ENCODE measurements at regions not wholly inside any gene's neighbourhood (a gene's known extent, or its start where the extent isn't known, plus 50 kb on each side); places are given as distances from the start of the nearest gene placed in this dataset.

- H3K36me3 ChIP-seq = no peaks in the 10 kb centered on the region
- no peak for DNase-seq
- H3K4me3 ChIP-seq = no peak overlapping the region
- intact Hi-C loops (cut with DNase I) = no loop called here
- H3K9me3 ChIP-seq = no peaks in the 10 kb centered on the region
- H3K27me3 ChIP-seq = no peaks in the 10 kb centered on the region
- no peaks in the 10 kb centered on the region for H3K4me1 ChIP-seq
- 63 to 83% methylated on average over 2 of the region's 2 CpGs for WGBS, 2 donors
- TF ChIP-seq POLR2A (IDR thresholded peaks at IDR 0.05) (no peak), EP300 (IDR thresholded peaks at IDR 0.05) (no peak), CTCF (IDR thresholded peaks at IDR 0.05) (no peak), POLR2AphosphoS5 (IDR thresholded peaks at IDR 0.05) (no peak)
- no peak overlapping the region for H3K27ac ChIP-seq
Observed at GRCh38 chr4:132317923-132318322, 831.2 kb upstream of the PCDH10 start.

GRCh38 chr4:132328761-132329160, 820.3 kb upstream of the PCDH10 start:
- no peaks in the 10 kb centered on the region for H3K9me3 ChIP-seq
- no peak overlapping the region for H3K27ac ChIP-seq
- intact Hi-C loops (cut with DNase I) = no loop called here
- no peaks in the 10 kb centered on the region for H3K36me3 ChIP-seq
- H3K27me3 ChIP-seq = no peaks in the 10 kb centered on the region
- DNase-seq = no peak
- no peak overlapping the region for H3K4me3 ChIP-seq
- TF ChIP-seq POLR2A (IDR thresholded peaks at IDR 0.05) (no peak), EP300 (IDR thresholded peaks at IDR 0.05) (no peak), CTCF (IDR thresholded peaks at IDR 0.05) (no peak), POLR2AphosphoS5 (IDR thresholded peaks at IDR 0.05) (no peak)
- WGBS, 2 donors = 11 to 71% methylated on average over 1 of the region's 1 CpG
- H3K4me1 ChIP-seq = no peaks in the 10 kb centered on the region

GRCh38 chr4:132330994-132331393, 818.1 kb upstream of the PCDH10 start:
- WGBS, 2 donors = 83 to 94% methylated on average over 2 of the region's 2 CpGs
- Histone ChIP-seq H3K9me3 (no peaks in the 10 kb centered on the region), H3K27me3 (no peaks in the 10 kb centered on the region), H3K27ac (no peak overlapping the region), H3K4me1 (no peaks in the 10 kb centered on the region), H3K36me3 (no peaks in the 10 kb centered on the region), H3K4me3 (no peak overlapping the region)
- intact Hi-C loops (cut with DNase I) = no loop called here
- DNase-seq = no peak
- TF ChIP-seq EP300 (IDR thresholded peaks at IDR 0.05) (no peak), CTCF (IDR thresholded peaks at IDR 0.05) (no peak), POLR2A (IDR thresholded peaks at IDR 0.05) (no peak), POLR2AphosphoS5 (IDR thresholded peaks at IDR 0.05) (no peak)

- intact Hi-C loops (cut with DNase I) = no loop called here
- Histone ChIP-seq H3K27me3 (no peaks in the 10 kb centered on the region), H3K9me3 (no peaks in the 10 kb centered on the region), H3K36me3 (no peaks in the 10 kb centered on the region), H3K27ac (no peak overlapping the region), H3K4me3 (no peak overlapping the region), H3K4me1 (no peaks in the 10 kb centered on the region)
- 49 to 88% methylated on average over 1 of the region's 1 CpG for WGBS, 2 donors
- DNase-seq = no peak
- TF ChIP-seq EP300 (IDR thresholded peaks at IDR 0.05) (no peak), POLR2AphosphoS5 (IDR thresholded peaks at IDR 0.05) (no peak), CTCF (IDR thresholded peaks at IDR 0.05) (no peak), POLR2A (IDR thresholded peaks at IDR 0.05) (no peak)
Observed at GRCh38 chr4:132332932-132333723, 816.0 kb upstream of the PCDH10 start.

- no peak overlapping the region for H3K27ac ChIP-seq
- TF ChIP-seq POLR2AphosphoS5 (IDR thresholded peaks at IDR 0.05) (no peak), EP300 (IDR thresholded peaks at IDR 0.05) (no peak), POLR2A (IDR thresholded peaks at IDR 0.05) (no peak), CTCF (IDR thresholded peaks at IDR 0.05) (no peak)
- intact Hi-C loops (cut with DNase I) = no loop called here
- DNase-seq = no peak
- no peaks in the 10 kb centered on the region for H3K27me3 ChIP-seq
- WGBS, 2 donors = 81 to 83% methylated on average over 1 of the region's 1 CpG
- H3K36me3 ChIP-seq = no peaks in the 10 kb centered on the region
- H3K4me3 ChIP-seq = no peak overlapping the region
- H3K9me3 ChIP-seq = no peaks in the 10 kb centered on the region
- no peaks in the 10 kb centered on the region for H3K4me1 ChIP-seq
Observed at GRCh38 chr4:132333724-132334047, 815.4 kb upstream of the PCDH10 start.

All from sigmoid colon (tissue), 6 donors.